ENCODE measurements at regions not wholly inside any gene's neighbourhood (a gene's known extent, or its start where the extent isn't known, plus 50 kb on each side); places are given as distances from the start of the nearest gene placed in this dataset.

DNA sequence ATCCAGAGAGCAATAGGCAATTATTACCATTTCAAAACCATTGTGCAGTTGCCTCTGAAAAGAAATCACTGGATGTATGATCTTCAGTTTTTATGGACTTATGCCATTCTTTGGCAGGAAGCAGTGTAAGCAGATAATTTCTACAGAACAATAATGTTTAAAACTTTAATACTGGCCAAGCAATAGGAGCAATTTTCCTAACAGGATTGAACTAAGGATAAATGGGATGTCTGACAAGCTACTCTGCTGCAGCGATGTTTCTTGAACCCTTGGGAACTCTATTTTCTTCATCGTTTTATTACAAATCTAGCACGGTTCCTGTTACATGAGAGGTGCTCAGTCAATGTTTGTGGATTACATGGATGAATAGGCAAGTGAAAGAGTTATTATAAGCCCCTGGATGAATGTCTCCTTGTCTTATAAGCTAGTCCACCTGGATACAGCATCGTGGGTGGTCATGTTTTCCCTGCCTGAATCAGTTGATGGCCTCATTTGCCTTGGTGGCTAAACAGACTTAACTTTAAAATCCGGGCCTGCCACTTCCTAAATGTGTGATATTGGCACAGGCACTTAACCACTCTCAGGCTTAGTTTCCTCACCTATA lies 68.2 kb upstream of the MDM1 start:
- no peak for DNase-seq (ENCODE audit: extremely low spot score)
- CTCF ChIA-PET = interaction anchor here (0.7 kb wide), 1 partner anchor 15 kb away, joined by 3 read pairs; no protein-coding TSS in a partner anchor
- POLR2A ChIA-PET = no interaction called here
- TF ChIP-seq, protein P1, sequence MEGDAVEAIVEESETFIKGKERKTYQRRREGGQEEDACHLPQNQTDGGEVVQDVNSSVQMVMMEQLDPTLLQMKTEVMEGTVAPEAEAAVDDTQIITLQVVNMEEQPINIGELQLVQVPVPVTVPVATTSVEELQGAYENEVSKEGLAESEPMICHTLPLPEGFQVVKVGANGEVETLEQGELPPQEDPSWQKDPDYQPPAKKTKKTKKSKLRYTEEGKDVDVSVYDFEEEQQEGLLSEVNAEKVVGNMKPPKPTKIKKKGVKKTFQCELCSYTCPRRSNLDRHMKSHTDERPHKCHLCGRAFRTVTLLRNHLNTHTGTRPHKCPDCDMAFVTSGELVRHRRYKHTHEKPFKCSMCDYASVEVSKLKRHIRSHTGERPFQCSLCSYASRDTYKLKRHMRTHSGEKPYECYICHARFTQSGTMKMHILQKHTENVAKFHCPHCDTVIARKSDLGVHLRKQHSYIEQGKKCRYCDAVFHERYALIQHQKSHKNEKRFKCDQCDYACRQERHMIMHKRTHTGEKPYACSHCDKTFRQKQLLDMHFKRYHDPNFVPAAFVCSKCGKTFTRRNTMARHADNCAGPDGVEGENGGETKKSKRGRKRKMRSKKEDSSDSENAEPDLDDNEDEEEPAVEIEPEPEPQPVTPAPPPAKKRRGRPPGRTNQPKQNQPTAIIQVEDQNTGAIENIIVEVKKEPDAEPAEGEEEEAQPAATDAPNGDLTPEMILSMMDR (IDR thresholded peaks at IDR 0.05; ENCODE audit: control extremely low read depth, extremely low read depth, low read depth, missing control alignments) = no peak

DNA sequence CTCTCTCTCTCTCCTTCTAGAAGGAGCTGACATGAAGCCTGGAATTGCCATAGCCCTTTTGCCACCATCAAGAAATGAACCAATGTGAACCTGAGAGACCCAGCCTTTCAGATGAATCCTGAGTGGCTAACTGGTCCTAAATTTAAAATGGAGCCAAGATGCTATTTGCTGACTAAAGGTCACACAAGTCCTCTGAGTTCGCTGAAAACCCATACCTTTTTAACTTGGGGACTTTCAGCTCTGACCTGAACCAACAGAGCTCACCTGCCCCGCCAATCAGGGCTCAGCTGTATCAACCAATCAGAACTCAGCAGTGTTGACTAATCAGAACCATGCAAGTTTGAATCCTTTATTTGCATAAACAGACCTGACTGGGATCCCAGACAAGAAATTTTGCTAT lies 70.3 kb upstream of the MDM1 start:
- TF ChIP-seq, protein P1 (IDR thresholded peaks at IDR 0.05; ENCODE audit: control extremely low read depth, extremely low read depth, low read depth, missing control alignments) = no peak
- DNase-seq (ENCODE audit: extremely low spot score) = no peak
- ChIA-PET CTCF (interaction anchor here (1.2 to 2.1 kb wide), 3 partner anchors 10 to 22 kb away, joined by 4 to 7 read pairs (median 6); no protein-coding TSS in a partner anchor), POLR2A (no interaction called here)

DNA sequence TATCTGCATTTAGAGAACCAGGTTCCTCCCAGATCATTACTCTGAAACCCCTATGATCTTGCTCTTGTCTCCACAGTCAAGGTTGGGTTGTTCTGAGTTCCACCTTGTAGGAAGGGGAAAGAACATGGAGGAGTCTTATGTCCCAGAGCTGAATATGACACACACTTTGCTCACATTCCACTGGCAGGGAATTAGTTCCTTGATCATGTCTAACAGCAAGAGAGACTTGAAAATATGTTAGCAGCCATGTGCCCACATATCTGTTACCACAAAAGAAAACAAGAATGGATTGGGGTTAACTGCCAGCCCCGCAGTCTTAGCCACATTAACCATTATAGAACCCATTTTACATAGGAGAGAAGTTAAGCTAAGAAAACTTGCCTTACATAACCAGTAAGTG lies 71.1 kb upstream of the MDM1 start:
- DNase-seq (ENCODE audit: extremely low spot score) = no peak
- TF ChIP-seq, protein P1 (IDR thresholded peaks at IDR 0.05; ENCODE audit: control extremely low read depth, extremely low read depth, low read depth, missing control alignments) = no peak
- ChIA-PET POLR2A (no interaction called here), CTCF (interaction anchor here (1.6 to 2.1 kb wide), 2 partner anchors 11 to 12 kb away, joined by 6 to 7 read pairs; no protein-coding TSS in a partner anchor)

DNA sequence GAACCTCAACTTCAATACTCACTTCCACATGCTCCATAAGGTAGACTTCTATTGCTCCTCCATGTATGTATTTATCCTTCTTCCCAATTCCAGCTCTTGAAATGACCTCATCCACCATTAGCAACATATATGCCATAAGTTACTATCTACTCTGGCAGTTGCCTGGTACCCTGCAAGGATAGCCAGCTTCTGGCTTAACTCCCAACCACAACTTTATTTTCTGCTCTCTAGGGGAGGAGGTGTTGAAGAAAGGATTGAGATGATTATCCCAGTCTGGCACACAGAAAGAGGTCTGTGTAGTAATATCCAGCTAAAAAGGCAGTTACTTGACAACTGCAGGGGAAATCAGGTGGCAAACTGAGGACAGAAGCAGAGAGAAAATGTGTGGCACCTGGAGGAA lies 71.5 kb upstream of the MDM1 start:
- CTCF ChIA-PET = interaction anchor here (2.1 kb wide), 1 partner anchor 11 kb away, joined by 6 read pairs; no protein-coding TSS in a partner anchor
- POLR2A ChIA-PET = no interaction called here
- TF ChIP-seq, protein P1 (IDR thresholded peaks at IDR 0.05; ENCODE audit: control extremely low read depth, extremely low read depth, low read depth, missing control alignments) = no peak
- no peak for DNase-seq (ENCODE audit: extremely low spot score)

DNA sequence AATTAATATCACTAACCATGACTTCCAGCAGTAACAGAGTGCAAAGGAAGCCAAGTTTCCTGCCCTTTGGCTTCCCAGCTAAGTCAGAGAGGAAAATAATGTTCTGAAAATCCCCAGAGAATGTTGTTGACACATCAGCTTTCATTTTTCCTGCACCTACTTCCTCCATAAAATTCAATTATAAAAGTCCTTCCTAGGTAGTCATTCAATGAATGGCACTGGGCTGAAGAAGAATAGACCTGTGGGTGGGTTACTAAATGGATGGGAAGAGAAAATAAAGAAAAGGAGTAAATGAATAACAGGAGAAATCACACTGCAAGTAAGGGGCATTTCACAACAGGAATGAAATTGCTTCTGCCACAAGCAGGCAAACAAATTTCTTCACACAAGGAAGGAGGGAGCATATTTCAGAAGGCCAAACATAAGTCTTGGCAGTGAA lies 73.2 kb upstream of the MDM1 start:
- CTCF ChIA-PET = no interaction called here
- DNase-seq (ENCODE audit: extremely low spot score) = no peak
- POLR2A ChIA-PET = no interaction called here
- TF ChIP-seq, protein P1 (IDR thresholded peaks at IDR 0.05; ENCODE audit: control extremely low read depth, extremely low read depth, low read depth, missing control alignments) = no peak

DNA sequence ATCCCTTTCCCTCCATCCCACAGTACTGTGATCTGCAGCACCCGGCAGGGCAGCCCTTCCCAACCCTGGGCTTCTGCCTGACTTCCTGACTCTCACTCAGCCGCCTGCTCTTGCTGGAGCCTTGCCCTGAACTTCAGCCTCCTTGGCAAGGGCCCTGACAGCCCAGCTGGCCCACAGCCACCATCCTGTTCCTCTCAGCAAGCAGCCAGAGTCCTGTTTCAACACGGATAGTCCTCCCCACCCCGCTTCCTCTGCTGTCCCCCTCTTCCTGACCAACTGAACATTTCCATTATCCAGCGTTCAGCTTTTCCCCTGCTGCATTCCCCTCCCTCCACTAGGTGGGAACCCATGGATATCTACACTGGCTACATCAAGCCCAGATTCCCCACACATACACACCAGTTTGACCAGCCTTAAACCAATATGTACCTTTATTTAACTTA lies 74.0 kb upstream of the MDM1 start:
- POLR2A ChIA-PET = no interaction called here
- TF ChIP-seq, protein P1 (IDR thresholded peaks at IDR 0.05; ENCODE audit: control extremely low read depth, extremely low read depth, low read depth, missing control alignments) = no peak
- CTCF ChIA-PET = interaction anchor here (1.2 to 1.3 kb wide), 2 partner anchors 10 to 36 kb away, joined by 3 read pairs; no protein-coding TSS in a partner anchor
- no peak for DNase-seq (ENCODE audit: extremely low spot score)
